ENCODE measurements at regions not wholly inside any gene's neighbourhood (a gene's known extent, or its start where the extent isn't known, plus 50 kb on each side); places are given as distances from the start of the nearest gene placed in this dataset.

DNA sequence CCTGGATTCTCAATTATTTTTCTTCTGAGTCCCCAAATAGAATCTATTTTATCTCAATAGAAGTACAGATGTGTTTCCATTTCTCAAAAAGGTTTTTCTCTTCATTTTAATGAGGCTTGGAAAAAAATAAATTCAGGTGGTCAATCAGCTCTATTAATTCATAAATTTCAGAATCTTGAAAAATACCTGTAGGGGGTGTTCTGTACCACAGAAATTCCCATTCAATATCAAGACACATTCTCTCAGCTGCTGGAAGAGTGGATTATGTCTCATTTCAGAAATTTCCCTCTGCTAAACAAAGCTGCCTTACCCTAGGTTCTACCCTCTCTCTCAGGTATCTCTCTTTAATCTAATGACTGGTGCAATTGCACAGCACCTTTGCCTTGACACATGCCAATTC lies 1121.2 kb downstream of the SI start (continued):
- no peak for TF ChIP-seq ZNF518A (tag by site-specific recombination; conservative IDR thresholded peaks at IDR 0.05; ENCODE audit: low read depth)
- TF ChIP-seq HOXA7 (CRISPR knock-in tag; IDR thresholded peaks at IDR 0.05; ENCODE audit: borderline replicate concordance), result no peak
- TF ChIP-seq HOXC10 (CRISPR knock-in tag; IDR thresholded peaks at IDR 0.05), result no peak
- TF ChIP-seq IKZF3 (tag by site-specific recombination; IDR thresholded peaks at IDR 0.05), result no peak

DNA sequence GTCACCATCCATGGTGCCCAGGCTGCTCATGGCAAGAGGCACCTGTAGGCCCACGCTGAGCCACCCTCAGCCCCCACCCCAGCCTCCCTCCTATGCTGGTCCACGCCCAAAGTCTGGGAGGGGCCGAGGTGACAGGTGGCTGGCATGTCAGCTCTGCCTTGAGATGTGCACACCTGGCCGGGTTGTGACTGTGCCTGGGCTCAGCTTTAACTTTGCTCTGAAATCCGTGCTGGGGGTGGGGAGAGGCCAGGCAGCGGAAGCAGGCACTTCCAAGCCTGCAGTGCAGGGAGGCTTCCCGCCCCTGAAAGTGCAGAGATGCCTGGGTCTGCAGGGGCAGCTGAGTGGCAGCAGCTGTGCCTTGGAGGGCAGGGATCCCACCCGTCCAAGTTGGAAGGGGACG lies 1124.8 kb downstream of the SI start:
- TF ChIP-seq ZNF416 (tag by site-specific recombination; IDR thresholded peaks at IDR 0.05), result no peak
- TF ChIP-seq ZNF157 (tag by site-specific recombination; IDR thresholded peaks at IDR 0.05), result no peak
- no peak for TF ChIP-seq ZNF629 (tag by site-specific recombination; IDR thresholded peaks at IDR 0.05)
- no peak for TF ChIP-seq BCL6B (tag by site-specific recombination; IDR thresholded peaks at IDR 0.05)
- TF ChIP-seq, protein P1, sequence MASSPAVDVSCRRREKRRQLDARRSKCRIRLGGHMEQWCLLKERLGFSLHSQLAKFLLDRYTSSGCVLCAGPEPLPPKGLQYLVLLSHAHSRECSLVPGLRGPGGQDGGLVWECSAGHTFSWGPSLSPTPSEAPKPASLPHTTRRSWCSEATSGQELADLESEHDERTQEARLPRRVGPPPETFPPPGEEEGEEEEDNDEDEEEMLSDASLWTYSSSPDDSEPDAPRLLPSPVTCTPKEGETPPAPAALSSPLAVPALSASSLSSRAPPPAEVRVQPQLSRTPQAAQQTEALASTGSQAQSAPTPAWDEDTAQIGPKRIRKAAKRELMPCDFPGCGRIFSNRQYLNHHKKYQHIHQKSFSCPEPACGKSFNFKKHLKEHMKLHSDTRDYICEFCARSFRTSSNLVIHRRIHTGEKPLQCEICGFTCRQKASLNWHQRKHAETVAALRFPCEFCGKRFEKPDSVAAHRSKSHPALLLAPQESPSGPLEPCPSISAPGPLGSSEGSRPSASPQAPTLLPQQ (tag by site-specific recombination; IDR thresholded peaks at IDR 0.05), result no peak
- no peak for TF ChIP-seq SP7 (tag by site-specific recombination; IDR thresholded peaks at IDR 0.05)
- no peak for TF ChIP-seq ZNF341 (tag by site-specific recombination; IDR thresholded peaks at IDR 0.05; ENCODE audit: low read depth)
- no peak overlapping the region for H3K27ac ChIP-seq (ENCODE audit: extremely low read depth, low read depth, low read length)
- H3K9me3 ChIP-seq (ENCODE audit: control insufficient read depth, insufficient read depth, low read depth, low read length), result no peaks in the 10 kb centered on the region
- POLR2A ChIA-PET, result no interaction called here
- CTCF ChIA-PET, result interaction anchor here (0.6 kb wide), 1 partner anchor 200 kb away, joined by 3 read pairs; no protein-coding TSS in a partner anchor
- H3K4me3 ChIP-seq (ENCODE audit: low read depth, low read length), result no peak overlapping the region
- H3K36me3 ChIP-seq (ENCODE audit: control insufficient read depth in 2 of 2, insufficient read depth in 1 of 2, low read length in 2 of 2), result no peaks in the 10 kb centered on the region
- H3K4me1 ChIP-seq (ENCODE audit: control insufficient read depth, insufficient read depth, low read length), result no peaks in the 10 kb centered on the region

- no peak overlapping the region for H3K4me3 ChIP-seq (ENCODE audit: low read depth, low read length)
- ChIA-PET POLR2A (no interaction called here), CTCF (no interaction called here)
- H3K36me3 ChIP-seq (ENCODE audit: control insufficient read depth in 2 of 2, insufficient read depth in 1 of 2, low read length in 2 of 2), result no peaks in the 10 kb centered on the region
- no peaks in the 10 kb centered on the region for H3K9me3 ChIP-seq (ENCODE audit: control insufficient read depth, insufficient read depth, low read depth, low read length)
- H3K4me1 ChIP-seq (ENCODE audit: control insufficient read depth, insufficient read depth, low read length), result no peaks in the 10 kb centered on the region
- no peak overlapping the region for H3K27ac ChIP-seq (ENCODE audit: extremely low read depth, low read depth, low read length)
- TF ChIP-seq ZNF138 (tag by site-specific recombination; IDR thresholded peaks at IDR 0.05; ENCODE audit: borderline replicate concordance) (no peak), ZNF548 (tag by site-specific recombination; IDR thresholded peaks at IDR 0.05) (no peak), ZBTB49 (tag by site-specific recombination; IDR thresholded peaks at IDR 0.05; ENCODE audit: low read depth) (no peak), ZNF184 (tag by site-specific recombination; IDR thresholded peaks at IDR 0.05) (no peak)
Measured at GRCh38 chr3:163952499-163952898, 1125.8 kb downstream of the SI start.

Measured in HEK293 (cell line).